Esophagus muscularis mucosa (tissue), 4 donors: ENCODE measurements at regions not wholly inside any gene's neighbourhood (a gene's known extent, or its start where the extent isn't known, plus 50 kb on each side); places are given as distances from the start of the nearest gene placed in this dataset.

Experiments used
- CTCF ChIP-seq, 3 experiments: fragments of 200-600 bp in 2 of 3; fragments of 450-650 bp in 1 of 3; sonication (generic) in 2 of 3; IDR thresholded peaks; one replicate each; pipeline ENCODE4 v1.5.1; 2017 to 2019; ENCODE audit warnings: antibody characterized with exemption in 3 of 3, mild to moderate bottlenecking in 2 of 3, moderate library complexity in 1 of 3
- EP300 ChIP-seq: sonication (generic); formaldehyde crosslinking; IDR thresholded peaks from one replicate; pipeline ENCODE4 v1.6.1; 2017; ENCODE audit warnings: antibody characterized with exemption
- POLR2A ChIP-seq: fragments of 450-650 bp; IDR thresholded peaks from one replicate; pipeline ENCODE4 v1.6.1; 2017; ENCODE audit warnings: antibody characterized with exemption, moderate library complexity, mild to moderate bottlenecking, low read depth
- POLR2AphosphoS5 ChIP-seq, 2 donors: sonication (generic); formaldehyde crosslinking; IDR thresholded peaks; one replicate each; pipeline ENCODE4 v1.6.1; 2017; ENCODE audit warnings: antibody characterized with exemption in 2 of 2

GRCh38 chr18:39462436-39462835, 1896.8 kb upstream of the CELF4 start:
- TF ChIP-seq CTCF (IDR thresholded peaks at IDR 0.05), result no peak
- TF ChIP-seq POLR2A, result no peak
- no peak for TF ChIP-seq EP300
- TF ChIP-seq POLR2AphosphoS5 (IDR thresholded peaks at IDR 0.05), result no peak
